GM12865 (cell line): ENCODE measurements at regions not wholly inside any gene's neighbourhood (a gene's known extent, or its start where the extent isn't known, plus 50 kb on each side); places are given as distances from the start of the nearest gene placed in this dataset.

Experiments used
- DNase-seq: peaks from one replicate; pipeline ENCODE4 v3.0.0; 2010; ENCODE audit warnings: low read depth
- H3K4me3 ChIP-seq: 2 replicates; pipeline ENCODE4 v1.5.1; 2011; ENCODE audit warnings: mild to moderate bottlenecking, low read depth, low read length, control low read depth
- CTCF ChIP-seq: IDR thresholded peaks from 2 replicates; pipeline ENCODE4 v1.5.1; 2011; ENCODE audit warnings: low read length, control low read depth, low read depth, inconsistent platforms; ENCODE audit not compliant: insufficient read depth; ENCODE audit errors: missing control alignments

- H3K4me3 ChIP-seq = no peak overlapping the region
- no peak for DNase-seq
- TF ChIP-seq CTCF = no peak
These were observed 72.8 kb upstream of the ATP8A1 start for GRCh38 chr4:42729505-42730237.

GRCh38 chr4:42724451-42724850, 67.5 kb upstream of the ATP8A1 start:
- TF ChIP-seq CTCF = no peak
- no peak for DNase-seq
- no peak overlapping the region for H3K4me3 ChIP-seq

- DNase-seq = no peak
- no peak for TF ChIP-seq CTCF
- no peak overlapping the region for H3K4me3 ChIP-seq
These were observed 63.6 kb upstream of the ATP8A1 start for GRCh38 chr4:42720533-42720932.

- H3K4me3 ChIP-seq = no peak overlapping the region
- no peak for TF ChIP-seq CTCF
- no peak for DNase-seq
These were observed 62.4 kb upstream of the ATP8A1 start for GRCh38 chr4:42719257-42719656.

GRCh38 chr4:42718336-42718735, 61.4 kb upstream of the ATP8A1 start:
- no peak for TF ChIP-seq CTCF
- DNase-seq = no peak
- no peak overlapping the region for H3K4me3 ChIP-seq

- DNase-seq = no peak
- H3K4me3 ChIP-seq = no peak overlapping the region
- no peak for TF ChIP-seq CTCF
These were observed 60.1 kb upstream of the ATP8A1 start for GRCh38 chr4:42716996-42717395.
